HEK293 (cell line): ENCODE measurements at regions not wholly inside any gene's neighbourhood (a gene's known extent, or its start where the extent isn't known, plus 50 kb on each side); places are given as distances from the start of the nearest gene placed in this dataset.
A peak's percentile ranks its signal among the peaks of the same experiment; 100 is the strongest.

Source experiments
- CTCF ChIA-PET: fragments of 350-600 bp; formaldehyde crosslinking; extraction: SDS; loops from one replicate; lab custom pipeline; 2021; ENCODE audit warnings: antibody characterized with exemption; lab: Yijun Ruan, JAX
- POLR2A ChIA-PET: fragments of 300-600 bp; formaldehyde crosslinking; extraction: SDS; loops from one replicate; lab custom pipeline; 2020; ENCODE audit warnings: antibody characterized with exemption, inconsistent platforms; lab: Yijun Ruan, JAX
- H3K27ac ChIP-seq: fragments of 200-500 bp; sonication (Bioruptor generic); 2 replicates; pipeline ENCODE4 v1.5.1; 2014; ENCODE audit warnings: low read depth, low read length, control low read depth, inconsistent platforms; ENCODE audit errors: extremely low read depth
- H3K36me3 ChIP-seq, 2 experiments: fragments of 200-500 bp in 1 of 2; sonication (Bioruptor generic) in 1 of 2; 1 replicate in 1 of 2; 2 replicates in 1 of 2; pipeline ENCODE4 v1.5.1; 2014 to 2017; ENCODE audit warnings: inconsistent platforms in 2 of 2, low read length in 2 of 2; ENCODE audit not compliant: control insufficient read depth in 2 of 2, insufficient read depth in 1 of 2
- H3K4me1 ChIP-seq: fragments of 200-500 bp; sonication (Bioruptor generic); 2 replicates; pipeline ENCODE4 v1.5.1; 2014; ENCODE audit warnings: mild to moderate bottlenecking, low read length, inconsistent platforms; ENCODE audit not compliant: control insufficient read depth, insufficient read depth
- H3K4me3 ChIP-seq: 2 replicates; pipeline ENCODE4 v1.5.1; 2011; ENCODE audit warnings: low read depth, mild to moderate bottlenecking, control low read depth, low read length, moderate library complexity
- H3K9me3 ChIP-seq: fragments of 200-500 bp; sonication (Bioruptor generic); 2 replicates; pipeline ENCODE4 v1.5.1; 2014; ENCODE audit warnings: low read depth, low read length, inconsistent platforms; ENCODE audit not compliant: control insufficient read depth, insufficient read depth
- GLIS1 ChIP-seq: fragments of 450-650 bp; formaldehyde crosslinking; IDR thresholded peaks from 2 replicates; pipeline ENCODE4 v1.5.1; 2016; ENCODE audit warnings: missing biosample characterization, missing genetic modification characterization
- GLIS2 ChIP-seq: fragments of 450-650 bp; formaldehyde crosslinking; IDR thresholded peaks from 2 replicates; pipeline ENCODE4 v1.5.1; 2016; ENCODE audit warnings: missing biosample characterization, missing genetic modification characterization
- HOXA7 ChIP-seq: sonication (generic); formaldehyde crosslinking; IDR thresholded peaks from 2 replicates; pipeline ENCODE4 v1.8.1; 2022; ENCODE audit warnings: missing genetic modification reagents, borderline replicate concordance
- IKZF3 ChIP-seq: fragments of 450-650 bp; IDR thresholded peaks from 2 replicates; pipeline ENCODE4 v1.5.0; 2018; ENCODE audit warnings: missing biosample characterization, mild to moderate bottlenecking, missing genetic modification characterization, moderate library complexity
- INSM2 ChIP-seq: fragments of 450-650 bp; formaldehyde crosslinking; IDR thresholded peaks from 2 replicates; pipeline ENCODE4 v1.5.1; 2016; ENCODE audit warnings: missing biosample characterization, missing genetic modification characterization
- PRDM2 ChIP-seq: fragments of 450-650 bp; formaldehyde crosslinking; IDR thresholded peaks from 2 replicates; pipeline ENCODE4 v1.5.1; 2016; ENCODE audit warnings: missing biosample characterization, missing genetic modification characterization, borderline replicate concordance
- PRDM6 ChIP-seq: fragments of 450-650 bp; formaldehyde crosslinking; IDR thresholded peaks from 2 replicates; pipeline ENCODE4 v1.5.1; 2017; ENCODE audit warnings: missing biosample characterization, missing genetic modification characterization
- SCRT2 ChIP-seq: fragments of 450-650 bp; formaldehyde crosslinking; IDR thresholded peaks from 2 replicates; pipeline ENCODE4 v1.5.1; 2016; ENCODE audit warnings: missing biosample characterization, missing genetic modification characterization
- ZBTB21 ChIP-seq: fragments of 450-650 bp; formaldehyde crosslinking; IDR thresholded peaks from 2 replicates; pipeline ENCODE4 v1.5.1; 2017; ENCODE audit warnings: missing biosample characterization, missing genetic modification characterization
- ZEB2 ChIP-seq: fragments of 450-650 bp; formaldehyde crosslinking; IDR thresholded peaks from 2 replicates; pipeline ENCODE4 v1.5.1; 2016; ENCODE audit warnings: missing biosample characterization, missing genetic modification characterization
- ZFP3 ChIP-seq: fragments of 450-650 bp; formaldehyde crosslinking; IDR thresholded peaks from 2 replicates; pipeline ENCODE4 v1.5.1; 2016; ENCODE audit warnings: low read depth, missing biosample characterization, missing genetic modification characterization
- ZFP41 ChIP-seq: fragments of 450-650 bp; formaldehyde crosslinking; IDR thresholded peaks from 2 replicates; pipeline ENCODE4 v1.5.1; 2016; ENCODE audit warnings: missing biosample characterization, missing genetic modification characterization, borderline replicate concordance
- ZFP69B ChIP-seq: fragments of 450-650 bp; formaldehyde crosslinking; IDR thresholded peaks from 2 replicates; pipeline ENCODE4 v1.5.1; 2016; ENCODE audit warnings: missing biosample characterization, missing genetic modification characterization
- ZNF133 ChIP-seq: fragments of 450-650 bp; formaldehyde crosslinking; IDR thresholded peaks from 2 replicates; pipeline ENCODE4 v1.5.1; 2016; ENCODE audit warnings: missing biosample characterization, missing genetic modification characterization
- ZNF274 ChIP-seq, 2 experiments: fragments of 200-500 bp in 1 of 2; fragments of 450-650 bp in 1 of 2; sonication (Bioruptor generic) in 1 of 2; formaldehyde crosslinking in 1 of 2; IDR thresholded peaks; 2 replicates each; pipeline versions ENCODE4 v1.5.1 to v1.6.1; 2014 to 2016; ENCODE audit warnings: borderline replicate concordance in 1 of 2, inconsistent platforms in 1 of 2, low read length in 1 of 2, missing biosample characterization in 1 of 2, missing genetic modification characterization in 1 of 2
- ZNF473 ChIP-seq: fragments of 450-650 bp; formaldehyde crosslinking; IDR thresholded peaks from 2 replicates; pipeline ENCODE4 v1.5.1; 2017; ENCODE audit warnings: missing biosample characterization, missing genetic modification characterization
- ZNF514 ChIP-seq: fragments of 450-650 bp; formaldehyde crosslinking; IDR thresholded peaks from 2 replicates; pipeline ENCODE4 v1.5.1; 2016; ENCODE audit warnings: missing biosample characterization, missing genetic modification characterization
- ZNF549 ChIP-seq: fragments of 450-650 bp; IDR thresholded peaks from 2 replicates; pipeline ENCODE4 v1.5.1; 2018; ENCODE audit warnings: missing biosample characterization, missing genetic modification characterization, mild to moderate bottlenecking, inconsistent platforms, moderate library complexity
- ZNF585B ChIP-seq: fragments of 450-650 bp; formaldehyde crosslinking; IDR thresholded peaks from 2 replicates; pipeline ENCODE4 v1.5.1; 2016; ENCODE audit warnings: missing biosample characterization, missing genetic modification characterization
- ZNF623 ChIP-seq: fragments of 450-650 bp; formaldehyde crosslinking; IDR thresholded peaks from 2 replicates; pipeline ENCODE4 v1.5.1; 2016; ENCODE audit warnings: missing biosample characterization, missing genetic modification characterization
- ZNF624 ChIP-seq: fragments of 450-650 bp; formaldehyde crosslinking; IDR thresholded peaks from 2 replicates; pipeline ENCODE4 v1.5.1; 2017; ENCODE audit warnings: missing biosample characterization, missing genetic modification characterization
- ZNF626 ChIP-seq: fragments of 450-650 bp; sonication (Bioruptor Pico); formaldehyde crosslinking; IDR thresholded peaks from 2 replicates; pipeline ENCODE4 v1.5.1; 2018; ENCODE audit warnings: missing biosample characterization, missing genetic modification characterization, inconsistent platforms
- ZNF629 ChIP-seq: fragments of 450-650 bp; formaldehyde crosslinking; IDR thresholded peaks from 2 replicates; pipeline ENCODE4 v1.5.1; 2017; ENCODE audit warnings: missing biosample characterization, missing genetic modification characterization
- ZNF654 ChIP-seq: fragments of 450-650 bp; formaldehyde crosslinking; IDR thresholded peaks from 2 replicates; pipeline ENCODE4 v1.5.1; 2016; ENCODE audit warnings: low read depth, missing biosample characterization, missing genetic modification characterization
- ZNF658 ChIP-seq: fragments of 450-650 bp; formaldehyde crosslinking; IDR thresholded peaks from 2 replicates; pipeline ENCODE4; 2016; ENCODE audit warnings: missing biosample characterization, missing genetic modification characterization
- ZNF660 ChIP-seq: fragments of 450-650 bp; IDR thresholded peaks from 2 replicates; pipeline ENCODE4 v1.5.1; 2018; ENCODE audit warnings: missing biosample characterization, mild to moderate bottlenecking, missing genetic modification characterization
- ZNF664 ChIP-seq: fragments of 450-650 bp; formaldehyde crosslinking; IDR thresholded peaks from 2 replicates; pipeline ENCODE4 v1.5.1; 2016; ENCODE audit warnings: missing biosample characterization, missing genetic modification characterization
- ZNF677 ChIP-seq: fragments of 450-650 bp; IDR thresholded peaks from 2 replicates; pipeline ENCODE4 v1.5.0; 2018; ENCODE audit warnings: missing biosample characterization, mild to moderate bottlenecking, missing genetic modification characterization, moderate library complexity
- ZNF701 ChIP-seq: fragments of 450-650 bp; formaldehyde crosslinking; IDR thresholded peaks from 2 replicates; pipeline ENCODE4 v1.5.1; 2016; ENCODE audit warnings: missing biosample characterization, missing genetic modification characterization
- ZNF792 ChIP-seq: fragments of 450-650 bp; formaldehyde crosslinking; IDR thresholded peaks from 2 replicates; pipeline ENCODE4 v1.5.1; 2016; ENCODE audit warnings: missing biosample characterization, missing genetic modification characterization

- TF ChIP-seq ZNF626 (tag by site-specific recombination), result no peak
- no peak for TF ChIP-seq ZNF658
- TF ChIP-seq ZEB2 (tag by site-specific recombination), result no peak
- no peak for TF ChIP-seq ZNF624
- TF ChIP-seq SCRT2 (tag by site-specific recombination), result peak; percentile 59
- no peak for TF ChIP-seq INSM2 (tag by site-specific recombination)
- no peak for TF ChIP-seq ZNF585B
- TF ChIP-seq ZNF701 (tag by site-specific recombination), result no peak
- no peak for TF ChIP-seq ZNF133 (tag by site-specific recombination)
- TF ChIP-seq ZNF629 (tag by site-specific recombination), result no peak
- no peak for TF ChIP-seq ZNF660
- no peak for TF ChIP-seq ZFP41 (tag by site-specific recombination)
- no peak for TF ChIP-seq ZNF514
- TF ChIP-seq ZNF792, result no peak
Measured at GRCh38 chr11:119850822-119851409, 121.9 kb upstream of the NECTIN1 start (continued).

- Histone ChIP-seq H3K4me3 (no peak overlapping the region), H3K9me3 (no peaks in the 10 kb centered on the region), H3K4me1 (no peaks in the 10 kb centered on the region), H3K36me3 (no peaks in the 10 kb centered on the region), H3K27ac (no peak overlapping the region)
- POLR2A ChIA-PET, result no interaction called here
- CTCF ChIA-PET, result no interaction called here
- TF ChIP-seq PRDM2 (tag by site-specific recombination) (no peak), ZFP3 (tag by site-specific recombination) (no peak), PRDM6 (no peak), ZNF654 (no peak), ZBTB21 (tag by site-specific recombination) (no peak), GLIS1 (tag by site-specific recombination) (no peak), ZNF549 (no peak), ZNF623 (tag by site-specific recombination) (no peak), ZNF664 (no peak), ZNF677 (tag by site-specific recombination) (no peak), ZNF274 (IDR thresholded peaks at IDR 0.05; ENCODE audit: low read length) (no peak), ZNF274 (tag by site-specific recombination; IDR thresholded peaks at IDR 0.05; ENCODE audit: borderline replicate concordance) (no peak), GLIS2 (tag by site-specific recombination) (no peak), HOXA7 (no peak), ZNF473 (tag by site-specific recombination) (no peak), ZFP69B (tag by site-specific recombination) (no peak), ZNF514 (no peak), IKZF3 (tag by site-specific recombination) (no peak)
Measured at GRCh38 chr11:119849872-119850271, 120.9 kb upstream of the NECTIN1 start.
